Activated CD8-positive, alpha-beta T cell treated with anti-CD3 and anti-CD28 coated beads for 36 hours (primary cell): ENCODE measurements at regions not wholly inside any gene's neighbourhood (a gene's known extent, or its start where the extent isn't known, plus 50 kb on each side); places are given as distances from the start of the nearest gene placed in this dataset.

Experiments used
- ATAC-seq: fragments of 200-7000 bp; cut with Tn5 transposase; one replicate; pipeline ENCODE4 v1.10.0; 2021; ENCODE audit warnings: mild to moderate bottlenecking, moderate library complexity
- CTCF ChIA-PET: fragments of 350-600 bp; sonication (Branson Sonifier 250); formaldehyde crosslinking; loops from one replicate; lab custom pipeline; 2021; ENCODE audit warnings: antibody characterized with exemption; lab: Charles Lee
- POLR2A ChIA-PET: fragments of 350-600 bp; sonication (Branson Sonifier 250); formaldehyde crosslinking; loops from one replicate; lab custom pipeline; 2021; ENCODE audit warnings: antibody characterized with exemption; lab: Charles Lee
- DNase-seq: peaks from one replicate; pipeline ENCODE4 v3.0.0-alpha.2; 2020
- H3K27ac Mint-ChIP-seq: one replicate; pipeline ENCODE4 v1.8.0; 2021; ENCODE audit warnings: mild to moderate bottlenecking, mixed read lengths
- H3K27me3 Mint-ChIP-seq: one replicate; pipeline ENCODE4 v1.8.0; 2021; ENCODE audit warnings: mixed read lengths
- H3K36me3 Mint-ChIP-seq: one replicate; pipeline ENCODE4 v1.8.0; 2021; ENCODE audit warnings: low read depth, mixed read lengths
- H3K4me1 Mint-ChIP-seq: one replicate; pipeline ENCODE4 v1.8.0; 2021; ENCODE audit warnings: low read depth, mixed read lengths
- H3K4me3 Mint-ChIP-seq: one replicate; pipeline ENCODE4 v1.8.0; 2021; ENCODE audit warnings: mild to moderate bottlenecking, moderate library complexity, mixed read lengths
- H3K9me3 Mint-ChIP-seq: one replicate; pipeline ENCODE4 v1.8.0; 2021; ENCODE audit warnings: mixed read lengths
- CTCF ChIP-seq: fragments of 200-600 bp; IDR thresholded peaks from one replicate; pipeline ENCODE4 v1.8.0; 2022; ENCODE audit warnings: antibody characterized with exemption, mild to moderate bottlenecking
- intact Hi-C: fragments of 100-400 bp; cut with micrococcal nuclease; formaldehyde crosslinking; loops from one replicate; pipeline ENCODE4 v1.10.0; 2022

- Mint-ChIP-seq H3K27me3 (no peaks in the 10 kb centered on the region), H3K27ac (no peak overlapping the region), H3K36me3 (no peaks in the 10 kb centered on the region), H3K4me1 (no peaks in the 10 kb centered on the region), H3K4me3 (no peak overlapping the region), H3K9me3 (no peaks in the 10 kb centered on the region)
- POLR2A ChIA-PET: no interaction called here
- TF ChIP-seq CTCF: no peak
- CTCF ChIA-PET: no interaction called here
- no peak for ATAC-seq
- intact Hi-C loops: no loop called here
- DNase-seq: no peak
Measured at GRCh38 chr20:10826111-10826510, 152.3 kb upstream of the JAG1 start.

DNA sequence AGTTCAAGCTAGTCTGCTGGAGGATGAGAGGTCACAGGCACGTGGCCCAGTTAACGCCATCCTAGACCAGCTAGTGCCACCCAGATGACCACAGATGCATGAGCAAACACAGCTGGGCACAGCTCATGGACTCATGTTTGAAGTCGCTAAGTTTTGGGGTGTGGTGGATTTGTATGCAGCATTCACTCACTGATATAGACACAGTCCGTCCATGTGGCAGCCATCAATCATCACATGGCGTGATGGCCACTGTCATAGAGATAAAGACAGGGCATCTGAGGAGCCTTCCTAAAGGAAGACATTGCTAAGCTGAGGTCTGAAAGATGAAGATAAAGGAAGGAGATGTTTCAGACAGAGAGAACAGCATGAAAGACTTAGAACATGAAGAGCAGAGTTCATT is 154.4 kb upstream of the JAG1 start:
- no peak for ATAC-seq
- no peaks in the 10 kb centered on the region for H3K9me3 Mint-ChIP-seq
- CTCF ChIA-PET: no interaction called here
- intact Hi-C loops: no loop called here
- H3K4me3 Mint-ChIP-seq: no peak overlapping the region
- no peak for TF ChIP-seq CTCF
- no peaks in the 10 kb centered on the region for H3K36me3 Mint-ChIP-seq
- no peaks in the 10 kb centered on the region for H3K4me1 Mint-ChIP-seq
- DNase-seq: no peak
- no peak overlapping the region for H3K27ac Mint-ChIP-seq
- H3K27me3 Mint-ChIP-seq: no peaks in the 10 kb centered on the region
- POLR2A ChIA-PET: no interaction called here

DNA sequence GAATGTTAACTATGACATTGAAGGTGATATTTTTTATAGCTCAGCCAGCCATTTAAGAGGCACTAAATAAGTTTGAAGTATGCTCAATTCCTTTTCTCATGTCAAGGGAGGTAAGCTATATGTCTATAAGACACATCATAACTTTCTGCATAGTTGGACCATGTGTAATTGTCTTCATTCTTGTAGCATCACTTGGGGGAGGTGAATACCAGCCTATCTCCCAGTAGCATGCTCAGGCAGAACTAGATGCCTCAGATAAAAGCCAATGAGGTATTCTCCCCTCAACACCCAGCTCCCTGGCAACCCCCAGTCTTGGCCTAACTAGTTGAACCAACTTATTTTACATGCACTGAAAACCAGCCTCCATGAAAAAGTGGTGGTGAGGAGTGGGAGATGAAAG is 158.3 kb upstream of the JAG1 start:
- Mint-ChIP-seq H3K27me3 (no peaks in the 10 kb centered on the region), H3K27ac (no peak overlapping the region), H3K4me1 (no peaks in the 10 kb centered on the region), H3K9me3 (no peaks in the 10 kb centered on the region), H3K36me3 (no peaks in the 10 kb centered on the region), H3K4me3 (no peak overlapping the region)
- no peak for TF ChIP-seq CTCF
- ATAC-seq (no peak), DNase-seq (no peak)
- CTCF ChIA-PET: no interaction called here
- intact Hi-C loops: no loop called here
- POLR2A ChIA-PET: no interaction called here

GRCh38 chr20:10837901-10838300 is 164.1 kb upstream of the JAG1 start:
- Mint-ChIP-seq H3K4me3 (no peak overlapping the region), H3K27me3 (no peaks in the 10 kb centered on the region), H3K27ac (no peak overlapping the region), H3K4me1 (no peaks in the 10 kb centered on the region), H3K36me3 (no peaks in the 10 kb centered on the region), H3K9me3 (peaks cover 6% of the 10 kb centered on the region)
- no peak for TF ChIP-seq CTCF
- CTCF ChIA-PET: no interaction called here
- no peak for DNase-seq
- ATAC-seq: no peak
- intact Hi-C loops: no loop called here
- POLR2A ChIA-PET: interaction anchor here (1.3 kb wide), 1 partner anchor 10 kb away, joined by 3 read pairs; no protein-coding TSS in a partner anchor

- CTCF ChIA-PET: no interaction called here
- no peak for ATAC-seq
- no peaks in the 10 kb centered on the region for H3K4me1 Mint-ChIP-seq
Measured at GRCh38 chr20:10842116-10842515, 168.3 kb upstream of the JAG1 start.

More at GRCh38 chr20:10842116-10842515, 168.3 kb upstream of the JAG1 start:
- no peak overlapping the region for H3K4me3 Mint-ChIP-seq
- H3K27me3 Mint-ChIP-seq: no peaks in the 10 kb centered on the region
- intact Hi-C loops: no loop called here
- TF ChIP-seq CTCF: no peak
- H3K36me3 Mint-ChIP-seq: no peaks in the 10 kb centered on the region
- no peak for DNase-seq
- H3K9me3 Mint-ChIP-seq: peaks cover 6% of the 10 kb centered on the region
- H3K27ac Mint-ChIP-seq: no peak overlapping the region
- POLR2A ChIA-PET: interaction anchor here (0.5 kb wide), 1 partner anchor 36 kb away, joined by 3 read pairs; no protein-coding TSS in a partner anchor
